Naive thymus-derived CD8-positive, alpha-beta T cell (primary cell): ENCODE measurements at regions not wholly inside any gene's neighbourhood (a gene's known extent, or its start where the extent isn't known, plus 50 kb on each side); places are given as distances from the start of the nearest gene placed in this dataset.

Experiments used
- ATAC-seq, 2 donors: fragments of 150-1000 bp; cut with Tn5 transposase in 1 of 2; sonication (Bioruptor Pico), chemical (Tn5 transposase) in 1 of 2; 1 replicate in 1 of 2; 2 replicates in 1 of 2; pipeline ENCODE4 v1.10.0; 2021; ENCODE audit warnings: mild to moderate bottlenecking in 2 of 2, moderate library complexity in 2 of 2
- POLR2A ChIA-PET: fragments of 350-600 bp; sonication (Branson Sonifier 250); formaldehyde crosslinking; loops from one replicate; lab custom pipeline; 2021; ENCODE audit warnings: antibody characterized with exemption; lab: Charles Lee
- DNase-seq, 10 donors: peaks; one replicate each; pipeline versions ENCODE4 v3.0.0 to v3.0.0-alpha.2; 2020 to 2022
- H3K27ac Mint-ChIP-seq, 10 donors: one replicate each; pipeline ENCODE4 v1.8.0; 2020 to 2022; ENCODE audit warnings: mild to moderate bottlenecking in 10 of 10, mixed read lengths in 10 of 10, moderate library complexity in 4 of 10, inconsistent platforms in 1 of 10
- H3K27me3 Mint-ChIP-seq, 5 donors: one replicate each; pipeline ENCODE4 v1.8.0; 2021 to 2022; ENCODE audit warnings: mixed read lengths in 5 of 5
- H3K36me3 Mint-ChIP-seq, 3 donors: one replicate each; pipeline ENCODE4 v1.8.0; 2020 to 2022; ENCODE audit warnings: mixed read lengths in 3 of 3, mild to moderate bottlenecking in 2 of 3, inconsistent platforms in 1 of 3
- H3K4me1 Mint-ChIP-seq, 4 donors: one replicate each; pipeline ENCODE4 v1.8.0; 2021 to 2022; ENCODE audit warnings: mixed read lengths in 4 of 4
- H3K4me3 Mint-ChIP-seq, 10 donors: one replicate each; pipeline ENCODE4 v1.8.0; 2020 to 2022; ENCODE audit warnings: mild to moderate bottlenecking in 10 of 10, mixed read lengths in 10 of 10, moderate library complexity in 6 of 10, inconsistent platforms in 1 of 10
- H3K9me3 Mint-ChIP-seq, 9 donors: one replicate each; pipeline ENCODE4 v1.8.0; 2020 to 2022; ENCODE audit warnings: mixed read lengths in 9 of 9, mild to moderate bottlenecking in 3 of 9, inconsistent platforms in 1 of 9, moderate library complexity in 1 of 9

GRCh38 chr3:23100106-23100505 lies 103.0 kb upstream of the UBE2E2 start:
- Mint-ChIP-seq H3K36me3 (no peaks in the 10 kb centered on the region), H3K4me1 (peaks cover 0 to 17% (median under 1%) of the 10 kb centered on the region in 4 donors), H3K9me3 (no peaks in the 10 kb centered on the region), H3K4me3 (no peak overlapping the region), H3K27me3 (no peaks in the 10 kb centered on the region), H3K27ac (no peak overlapping the region)
- ATAC-seq = no peak
- no peak for DNase-seq
- POLR2A ChIA-PET = no interaction called here

GRCh38 chr3:23103764-23104163 lies 99.4 kb upstream of the UBE2E2 start:
- DNase-seq (no peak), ATAC-seq (no peak)
- Mint-ChIP-seq H3K4me1 (peaks cover 0 to 16% (median under 1%) of the 10 kb centered on the region in 4 donors), H3K27me3 (peaks cover 0 to 4% (median 0%) of the 10 kb centered on the region in 5 donors), H3K4me3 (no peak overlapping the region), H3K36me3 (no peaks in the 10 kb centered on the region), H3K9me3 (peaks cover 0 to 2% (median 0%) of the 10 kb centered on the region in 9 donors), H3K27ac (no peak overlapping the region)
- POLR2A ChIA-PET = no interaction called here

GRCh38 chr3:23105048-23105447 lies 98.1 kb upstream of the UBE2E2 start:
- H3K4me3 Mint-ChIP-seq = no peak overlapping the region
- ATAC-seq (no peak), DNase-seq (no peak)
- peaks cover 0 to 4% (median 0%) of the 10 kb centered on the region in 5 donors for H3K27me3 Mint-ChIP-seq
- peaks cover 0 to 2% (median 0%) of the 10 kb centered on the region in 9 donors for H3K9me3 Mint-ChIP-seq
- peaks cover 0 to 6% (median under 1%) of the 10 kb centered on the region in 4 donors for H3K4me1 Mint-ChIP-seq
- POLR2A ChIA-PET = no interaction called here
- no peak overlapping the region for H3K27ac Mint-ChIP-seq
- H3K36me3 Mint-ChIP-seq = no peaks in the 10 kb centered on the region

- H3K27ac Mint-ChIP-seq = no peak overlapping the region
- DNase-seq (no peak), ATAC-seq (no peak)
- H3K9me3 Mint-ChIP-seq = peaks cover 0 to 2% (median 0%) of the 10 kb centered on the region in 9 donors
- no peaks in the 10 kb centered on the region for H3K4me1 Mint-ChIP-seq
- POLR2A ChIA-PET = no interaction called here
- H3K36me3 Mint-ChIP-seq = no peaks in the 10 kb centered on the region
- H3K27me3 Mint-ChIP-seq = peaks cover 0 to 4% (median under 1%) of the 10 kb centered on the region in 5 donors
- no peak overlapping the region for H3K4me3 Mint-ChIP-seq
Measured at GRCh38 chr3:23106666-23107065, 96.5 kb upstream of the UBE2E2 start.

GRCh38 chr3:23107221-23107620 lies 95.9 kb upstream of the UBE2E2 start:
- H3K9me3 Mint-ChIP-seq = peaks cover 0 to 2% (median 0%) of the 10 kb centered on the region in 9 donors
- no peak overlapping the region for H3K27ac Mint-ChIP-seq
- H3K36me3 Mint-ChIP-seq = no peaks in the 10 kb centered on the region
- ATAC-seq (no peak), DNase-seq (no peak)
- no peak overlapping the region for H3K4me3 Mint-ChIP-seq
- H3K27me3 Mint-ChIP-seq = peaks cover 0 to 5% (median 2%) of the 10 kb centered on the region in 5 donors
- POLR2A ChIA-PET = no interaction called here
- H3K4me1 Mint-ChIP-seq = no peaks in the 10 kb centered on the region

- peaks cover 0 to 5% (median 2%) of the 10 kb centered on the region in 5 donors for H3K27me3 Mint-ChIP-seq
- DNase-seq (no peak), ATAC-seq (no peak)
- no peak overlapping the region for H3K4me3 Mint-ChIP-seq
- H3K4me1 Mint-ChIP-seq = peaks cover 0 to 3% (median 2%) of the 10 kb centered on the region in 4 donors
- no peaks in the 10 kb centered on the region for H3K36me3 Mint-ChIP-seq
- peaks cover 0 to 2% (median 0%) of the 10 kb centered on the region in 9 donors for H3K9me3 Mint-ChIP-seq
- H3K27ac Mint-ChIP-seq = no peak overlapping the region
- POLR2A ChIA-PET = interaction anchor here (0.8 kb wide), 1 partner anchor 644 kb away, joined by 3 read pairs; no protein-coding TSS in a partner anchor
Measured at GRCh38 chr3:23108451-23109057, 94.6 kb upstream of the UBE2E2 start.

- Mint-ChIP-seq H3K9me3 (no peaks in the 10 kb centered on the region), H3K36me3 (no peaks in the 10 kb centered on the region), H3K4me3 (no peak overlapping the region), H3K27ac (no peak overlapping the region), H3K4me1 (peaks cover 4 to 24% (median 10%) of the 10 kb centered on the region in 4 donors), H3K27me3 (peaks cover 0 to 9% (median 2%) of the 10 kb centered on the region in 5 donors)
- POLR2A ChIA-PET = no interaction called here
- DNase-seq = no peak
- no peak for ATAC-seq
Measured at GRCh38 chr3:23111286-23111685, 91.8 kb upstream of the UBE2E2 start.

GRCh38 chr3:23111797-23112196 lies 91.3 kb upstream of the UBE2E2 start:
- Mint-ChIP-seq H3K36me3 (no peaks in the 10 kb centered on the region), H3K4me1 (peaks cover 4 to 24% (median 10%) of the 10 kb centered on the region in 4 donors), H3K4me3 (no peak overlapping the region), H3K9me3 (no peaks in the 10 kb centered on the region), H3K27ac (no peak overlapping the region), H3K27me3 (peaks cover 0 to 9% (median 2%) of the 10 kb centered on the region in 5 donors)
- ATAC-seq (no peak), DNase-seq (no peak)
- POLR2A ChIA-PET = no interaction called here

GRCh38 chr3:23112491-23112890 lies 90.6 kb upstream of the UBE2E2 start:
- Mint-ChIP-seq H3K9me3 (no peaks in the 10 kb centered on the region), H3K27ac (no peak overlapping the region), H3K36me3 (no peaks in the 10 kb centered on the region), H3K4me1 (peaks cover 4 to 24% (median 10%) of the 10 kb centered on the region in 4 donors), H3K27me3 (peaks cover 0 to 9% (median 2%) of the 10 kb centered on the region in 5 donors), H3K4me3 (no peak overlapping the region)
- ATAC-seq (no peak), DNase-seq (no peak)
- POLR2A ChIA-PET = interaction anchor here (0.7 kb wide), 1 partner anchor 9 kb away, joined by 4 read pairs; no protein-coding TSS in a partner anchor

- ATAC-seq (no peak), DNase-seq (no peak)
- H3K4me3 Mint-ChIP-seq = peak overlapping the region in 1 of 10 donors; percentile 38
- no peaks in the 10 kb centered on the region for H3K9me3 Mint-ChIP-seq
- POLR2A ChIA-PET = no interaction called here
- H3K4me1 Mint-ChIP-seq = peaks cover 4 to 24% (median 10%) of the 10 kb centered on the region in 4 donors
- H3K27me3 Mint-ChIP-seq = peaks cover 0 to 9% (median 2%) of the 10 kb centered on the region in 5 donors
- no peak overlapping the region for H3K27ac Mint-ChIP-seq
- H3K36me3 Mint-ChIP-seq = no peaks in the 10 kb centered on the region
Measured at GRCh38 chr3:23113455-23114171, 89.5 kb upstream of the UBE2E2 start.

GRCh38 chr3:23114432-23114831 lies 88.7 kb upstream of the UBE2E2 start:
- DNase-seq (no peak), ATAC-seq (no peak)
- H3K9me3 Mint-ChIP-seq = no peaks in the 10 kb centered on the region
- peaks cover 4 to 24% (median 10%) of the 10 kb centered on the region in 4 donors for H3K4me1 Mint-ChIP-seq
- no peak overlapping the region for H3K27ac Mint-ChIP-seq
- H3K4me3 Mint-ChIP-seq = no peak overlapping the region
- POLR2A ChIA-PET = no interaction called here
- H3K36me3 Mint-ChIP-seq = no peaks in the 10 kb centered on the region
- peaks cover 0 to 17% (median 3%) of the 10 kb centered on the region in 5 donors for H3K27me3 Mint-ChIP-seq

- peaks cover 4 to 24% (median 10%) of the 10 kb centered on the region in 4 donors for H3K4me1 Mint-ChIP-seq
- H3K27ac Mint-ChIP-seq = no peak overlapping the region
- H3K36me3 Mint-ChIP-seq = no peaks in the 10 kb centered on the region
- no peak for ATAC-seq
- H3K27me3 Mint-ChIP-seq = peaks cover 0 to 19% (median 3%) of the 10 kb centered on the region in 5 donors
- H3K4me3 Mint-ChIP-seq = no peak overlapping the region
- no peak for DNase-seq
- POLR2A ChIA-PET = no interaction called here
- H3K9me3 Mint-ChIP-seq = no peaks in the 10 kb centered on the region
Measured at GRCh38 chr3:23115171-23115877, 87.8 kb upstream of the UBE2E2 start.
